Fibroblast of the conjunctiva (primary cell): ENCODE measurements at regions not wholly inside any gene's neighbourhood (a gene's known extent, or its start where the extent isn't known, plus 50 kb on each side); places are given as distances from the start of the nearest gene placed in this dataset.
"Not testable (repeated sequence)": the region's sequence is repeated elsewhere in the genome, so short reads cannot be mapped to it uniquely, and the experiment has no call there.

Experiments
- DNase-seq: peaks from one replicate; pipeline ENCODE4 v3.0.0-alpha.2; 2010; ENCODE audit warnings: low read depth

GRCh38 chr5:2892466-2893000 lies 141.1 kb upstream of the IRX2 start:
- DNase-seq, result no peak

- DNase-seq, result no peak
Observed at GRCh38 chr5:2891781-2892180, 140.3 kb upstream of the IRX2 start.

- no peak for DNase-seq
Observed at GRCh38 chr5:2890011-2890410, 138.5 kb upstream of the IRX2 start.

- no peak for DNase-seq
Observed at GRCh38 chr5:2888520-2889060, 137.1 kb upstream of the IRX2 start.

- DNase-seq, result no peak
Observed at GRCh38 chr5:2887481-2888348, 136.2 kb upstream of the IRX2 start.

- DNase-seq, result no peak
Observed at GRCh38 chr5:2886531-2886930, 135.1 kb upstream of the IRX2 start.

GRCh38 chr5:2883771-2884170 lies 132.3 kb upstream of the IRX2 start:
- DNase-seq, result no peak

GRCh38 chr5:2879701-2880100 lies 128.2 kb upstream of the IRX2 start:
- no peak for DNase-seq

GRCh38 chr5:2877522-2877921 lies 126.0 kb upstream of the IRX2 start:
- no peak for DNase-seq

GRCh38 chr5:2876183-2876582 lies 124.7 kb upstream of the IRX2 start:
- no peak for DNase-seq

GRCh38 chr5:2874099-2874498 lies 122.6 kb upstream of the IRX2 start:
- DNase-seq, result no peak

GRCh38 chr5:2872676-2873075 lies 121.2 kb upstream of the IRX2 start:
- DNase-seq, result no peak

- DNase-seq, result no peak
Observed at GRCh38 chr5:2871282-2871681, 119.8 kb upstream of the IRX2 start.

GRCh38 chr5:2869471-2869870 lies 118.0 kb upstream of the IRX2 start:
- DNase-seq, result no peak

GRCh38 chr5:2867373-2867933 lies 116.0 kb upstream of the IRX2 start:
- no peak for DNase-seq

- DNase-seq, result no peak
Observed at GRCh38 chr5:2866662-2867372, 115.3 kb upstream of the IRX2 start.

GRCh38 chr5:2865856-2866255 lies 114.4 kb upstream of the IRX2 start:
- DNase-seq, result no peak

GRCh38 chr5:2864515-2865105 lies 113.1 kb upstream of the IRX2 start:
- no peak for DNase-seq

GRCh38 chr5:2863675-2864433 lies 112.4 kb upstream of the IRX2 start:
- no peak for DNase-seq

GRCh38 chr5:2863133-2863532 lies 111.7 kb upstream of the IRX2 start:
- DNase-seq, result no peak

GRCh38 chr5:2862176-2862575 lies 110.7 kb upstream of the IRX2 start:
- not testable (repeated sequence) for DNase-seq
